ENCODE measurements at regions not wholly inside any gene's neighbourhood (a gene's known extent, or its start where the extent isn't known, plus 50 kb on each side); places are given as distances from the start of the nearest gene placed in this dataset.

GRCh38 chr3:24905266-24905665 is 410.6 kb upstream of the THRB start:
- TF ChIP-seq POLR2AphosphoS5 (IDR thresholded peaks at IDR 0.05; ENCODE audit: low read depth) (no peak), EZH2 (IDR thresholded peaks at IDR 0.05; ENCODE audit: low read depth, unreplicated experiment) (no peak), CTCF (conservative IDR thresholded peaks at IDR 0.05; ENCODE audit: low read depth in 2 of 2) (no peak), REST (IDR thresholded peaks at IDR 0.05; ENCODE audit: unreplicated experiment) (no peak), NANOG (IDR thresholded peaks at IDR 0.05; ENCODE audit: borderline replicate concordance) (no peak), EZH2phosphoT487 (IDR thresholded peaks at IDR 0.05; ENCODE audit: unreplicated experiment) (no peak), STAT1 (IDR thresholded peaks at IDR 0.05; ENCODE audit: unreplicated experiment) (no peak)
